Epithelial cell of prostate (primary cell): ENCODE measurements at regions not wholly inside any gene's neighbourhood (a gene's known extent, or its start where the extent isn't known, plus 50 kb on each side); places are given as distances from the start of the nearest gene placed in this dataset.
"Not testable (repeated sequence)": the region's sequence is repeated elsewhere in the genome, so short reads cannot be mapped to it uniquely, and the experiment has no call there.

ENCODE experiments used
- DNase-seq: peaks from one replicate; pipeline ENCODE4 v3.0.0-alpha.2; 2011; ENCODE audit warnings: low read depth, low spot score
- H3K27ac ChIP-seq: fragments of 450-650 bp; 2 replicates; pipeline ENCODE4 v1.5.1; 2017; ENCODE audit warnings: mild to moderate bottlenecking

- H3K27ac ChIP-seq = no peak overlapping the region
- no peak for DNase-seq
These were observed 158.1 kb upstream of the SGCG start for GRCh38 chr13:23022704-23023103.

DNA sequence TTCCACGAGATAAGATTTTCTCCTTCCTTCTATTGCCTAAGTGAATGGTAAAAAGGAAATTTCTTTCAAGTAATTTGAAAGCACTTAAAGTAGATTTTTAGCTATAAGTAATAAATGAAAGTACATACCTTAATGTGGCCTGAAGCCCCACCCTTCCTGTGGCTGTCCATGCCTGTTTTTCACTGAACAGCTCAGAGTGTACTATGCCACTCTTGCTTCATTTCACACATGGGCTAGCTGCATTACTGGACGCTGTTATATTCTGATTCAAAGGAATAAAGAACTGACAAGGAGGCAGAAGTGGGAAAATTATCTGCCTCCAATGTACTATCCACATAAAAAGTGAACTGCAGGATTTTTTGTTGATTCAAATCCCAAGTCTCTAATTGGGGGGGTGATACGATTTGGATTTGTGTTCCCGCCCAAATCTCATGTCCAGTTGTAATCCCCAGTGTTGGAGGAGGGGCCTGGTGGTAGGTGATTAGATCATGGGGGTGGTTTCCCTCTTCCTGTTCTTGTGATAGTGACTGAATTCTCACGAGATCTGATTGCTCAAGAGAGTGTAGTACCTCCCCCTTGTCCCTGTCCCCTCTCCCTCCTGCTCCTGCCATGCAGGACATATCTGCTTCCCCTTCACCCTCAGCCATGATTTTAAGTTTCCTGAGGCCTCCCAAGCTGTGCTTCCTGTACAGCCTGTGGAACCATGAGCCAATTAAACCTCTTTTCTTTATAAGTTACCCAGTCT lies 154.7 kb upstream of the SGCG start:
- H3K27ac ChIP-seq = peak overlapping the region; percentile 2
- DNase-seq = no peak

DNA sequence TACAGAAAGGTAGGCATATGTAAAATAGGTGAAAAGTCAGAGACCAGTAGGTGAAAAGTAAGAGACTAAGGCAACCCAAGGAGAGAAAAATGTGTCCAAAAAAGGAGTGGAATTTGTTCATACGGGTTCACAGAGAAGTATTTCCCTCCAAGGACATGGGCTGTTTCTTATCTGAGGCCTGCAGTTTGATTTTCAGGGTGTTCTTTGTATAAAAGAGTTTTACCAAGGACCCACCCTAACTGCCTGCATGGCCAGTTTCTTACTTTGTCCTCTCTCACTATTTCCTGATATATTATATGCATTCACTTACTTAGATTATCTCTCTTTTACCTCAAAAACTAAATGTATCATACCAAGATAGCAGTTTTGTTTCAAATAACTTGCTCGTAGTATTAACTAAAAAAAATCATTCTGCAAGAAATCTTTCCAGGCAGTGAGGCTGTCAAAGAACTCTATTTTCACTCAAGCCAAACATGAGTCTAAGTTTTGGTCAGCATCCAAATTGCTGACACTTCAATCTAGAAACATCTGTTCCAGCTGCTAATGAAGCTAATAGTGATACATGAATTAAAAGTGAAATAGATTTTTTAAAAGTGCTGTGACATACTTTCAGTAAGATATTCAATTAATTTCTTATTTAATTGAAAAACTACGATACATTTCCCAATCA lies 141.4 kb upstream of the SGCG start:
- no peak for DNase-seq
- no peak overlapping the region for H3K27ac ChIP-seq

DNA sequence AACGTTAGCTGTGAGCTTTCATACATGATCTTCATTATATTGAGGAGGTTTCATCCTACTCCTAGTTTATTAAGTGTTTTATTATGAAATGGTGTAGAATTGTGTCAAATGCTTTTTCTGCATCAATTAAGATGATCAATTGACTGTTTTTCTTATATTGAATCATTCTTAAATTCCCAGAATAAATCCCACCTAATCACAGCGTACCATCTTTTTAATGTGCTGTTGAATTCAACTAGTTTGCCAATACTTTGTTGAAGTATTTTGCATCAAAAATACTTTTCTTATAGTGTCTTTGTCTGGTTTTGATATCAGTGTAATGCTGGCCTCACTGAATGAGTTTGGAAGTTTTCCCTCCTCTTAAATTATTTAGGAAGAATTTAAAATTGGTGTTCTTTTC lies 138.6 kb upstream of the SGCG start:
- no peak for DNase-seq
- H3K27ac ChIP-seq = no peak overlapping the region

- DNase-seq = no peak
- H3K27ac ChIP-seq = no peak overlapping the region
These were observed 135.9 kb upstream of the SGCG start for GRCh38 chr13:23044906-23045305.

GRCh38 chr13:23050126-23050525 lies 130.7 kb upstream of the SGCG start:
- H3K27ac ChIP-seq = no peak overlapping the region
- DNase-seq = no peak

- DNase-seq, H3K27ac ChIP-seq: not testable (repeated sequence)
These were observed 127.1 kb upstream of the SGCG start for GRCh38 chr13:23053711-23054110.

GRCh38 chr13:23059173-23059572 lies 121.6 kb upstream of the SGCG start:
- H3K27ac ChIP-seq = no peak overlapping the region
- DNase-seq = no peak

DNA sequence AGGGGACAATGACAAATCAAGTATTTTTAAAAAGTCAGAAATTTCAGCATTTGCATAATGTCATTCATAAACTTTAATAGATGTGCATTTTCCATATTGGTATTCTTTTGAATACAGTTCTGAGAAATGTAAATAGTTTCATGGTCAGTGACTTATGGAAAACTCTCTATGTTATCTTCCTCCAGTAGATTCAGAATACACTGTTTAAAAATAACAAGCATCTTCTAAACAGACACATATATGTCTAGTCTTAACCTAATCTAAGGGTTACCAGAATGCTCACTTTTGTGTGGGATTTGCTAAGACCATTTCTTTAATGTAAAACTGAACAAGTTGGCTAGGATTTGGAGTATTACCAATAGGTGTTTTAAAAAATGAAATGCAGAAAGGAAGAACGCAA lies 119.8 kb upstream of the SGCG start:
- no peak overlapping the region for H3K27ac ChIP-seq
- no peak for DNase-seq

- no peak for DNase-seq
- H3K27ac ChIP-seq = no peak overlapping the region
These were observed 113.7 kb upstream of the SGCG start for GRCh38 chr13:23067129-23067528.

GRCh38 chr13:23069566-23069965 lies 111.2 kb upstream of the SGCG start:
- H3K27ac ChIP-seq = no peak overlapping the region
- no peak for DNase-seq

GRCh38 chr13:23074075-23074828 lies 106.5 kb upstream of the SGCG start:
- no peak overlapping the region for H3K27ac ChIP-seq
- DNase-seq = no peak

DNA sequence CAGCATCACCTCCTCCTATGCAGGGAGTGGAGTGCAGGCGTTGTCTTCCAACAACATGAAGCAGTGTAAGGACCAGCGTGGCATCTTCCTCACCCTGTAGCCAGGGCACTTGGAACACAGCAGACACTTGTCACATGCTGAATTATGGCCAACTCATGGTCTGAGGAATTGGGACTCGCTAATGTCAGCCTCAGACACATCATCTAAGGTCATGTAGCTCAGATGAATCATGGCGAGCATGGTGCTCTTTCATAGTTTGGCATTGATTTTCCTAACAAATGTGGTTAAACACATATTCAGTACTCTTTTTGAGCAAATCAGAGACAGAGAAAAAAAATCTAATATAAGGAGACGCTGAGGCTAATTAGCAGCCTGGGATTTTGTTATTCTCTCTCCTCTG lies 99.6 kb upstream of the SGCG start:
- DNase-seq = no peak
- no peak overlapping the region for H3K27ac ChIP-seq

DNA sequence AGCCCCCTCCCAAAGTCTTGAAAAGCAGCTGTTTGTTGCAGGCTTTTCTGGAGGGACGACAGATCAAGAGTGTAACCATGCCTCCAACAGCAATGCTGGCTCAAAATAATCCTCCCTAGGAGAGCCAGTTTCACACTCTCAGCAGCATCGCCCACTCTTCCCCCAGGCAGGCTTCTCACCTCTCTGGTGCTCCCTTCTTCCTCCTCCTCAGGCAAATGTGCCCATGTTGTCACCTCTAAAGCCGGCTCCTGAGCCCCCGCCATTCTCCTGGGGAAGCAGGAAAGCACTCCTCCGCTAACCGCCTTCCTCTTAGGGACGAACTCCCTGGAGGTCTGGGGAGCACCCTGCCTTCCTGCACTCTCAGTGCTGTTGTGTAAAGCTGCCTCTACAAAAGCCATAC lies 98.9 kb upstream of the SGCG start:
- no peak for DNase-seq

DNA sequence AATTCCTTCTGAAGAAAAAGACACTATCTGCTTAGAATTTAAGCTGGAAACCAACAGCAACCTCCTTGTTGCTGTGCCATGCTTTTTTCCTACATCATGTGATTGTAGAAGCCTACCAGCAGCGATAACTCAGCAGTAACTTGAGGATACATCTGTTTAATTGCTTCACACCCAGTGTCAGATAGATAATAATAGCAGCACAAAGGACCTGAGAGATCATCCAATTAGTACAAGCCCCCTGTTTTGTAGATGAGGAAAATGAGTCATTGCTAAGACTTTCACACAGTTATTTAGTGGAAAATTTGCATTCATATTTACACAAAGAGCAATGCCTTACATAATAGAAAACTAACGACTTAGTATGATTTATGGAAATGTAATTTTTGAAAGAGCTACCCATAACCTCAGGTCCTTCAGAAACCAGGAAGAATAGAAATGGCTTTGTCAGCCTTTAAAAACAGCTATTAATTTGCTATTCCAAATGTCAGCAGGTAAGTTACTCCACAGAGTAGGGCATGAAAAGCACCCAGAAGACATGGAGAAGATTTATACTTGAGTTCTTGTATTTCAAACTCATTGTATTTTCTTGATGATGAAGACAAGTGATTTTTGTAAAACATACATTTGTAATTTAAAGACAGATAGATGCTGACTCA lies 93.7 kb upstream of the SGCG start:
- no peak for DNase-seq
- no peak overlapping the region for H3K27ac ChIP-seq

More for the DNA sequence above, 98.9 kb upstream of the SGCG start:
- no peak overlapping the region for H3K27ac ChIP-seq

DNA sequence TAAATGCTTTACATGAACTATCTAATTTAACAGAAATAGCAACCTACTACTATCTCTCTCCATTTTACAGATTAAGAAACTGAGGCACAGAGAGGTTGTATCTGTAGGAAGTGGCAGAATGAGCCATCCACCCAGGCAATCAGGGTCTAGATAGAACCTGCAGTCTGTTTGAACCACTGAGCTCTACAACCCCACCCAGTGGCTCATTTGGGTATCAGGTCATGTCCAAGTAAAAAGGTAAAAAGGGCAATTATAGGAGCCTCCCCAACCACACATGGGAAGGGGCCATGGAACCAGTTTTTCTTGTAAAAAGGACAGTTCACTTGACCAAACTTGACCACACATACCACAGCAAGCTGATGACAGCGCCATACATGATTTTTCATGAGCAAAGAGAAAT lies 92.9 kb upstream of the SGCG start:
- H3K27ac ChIP-seq = no peak overlapping the region
- DNase-seq = no peak

GRCh38 chr13:23098161-23098907 lies 82.4 kb upstream of the SGCG start:
- no peak for DNase-seq
- no peak overlapping the region for H3K27ac ChIP-seq

- no peak for DNase-seq
- no peak overlapping the region for H3K27ac ChIP-seq
These were observed 75.7 kb upstream of the SGCG start for GRCh38 chr13:23105051-23105450.

DNA sequence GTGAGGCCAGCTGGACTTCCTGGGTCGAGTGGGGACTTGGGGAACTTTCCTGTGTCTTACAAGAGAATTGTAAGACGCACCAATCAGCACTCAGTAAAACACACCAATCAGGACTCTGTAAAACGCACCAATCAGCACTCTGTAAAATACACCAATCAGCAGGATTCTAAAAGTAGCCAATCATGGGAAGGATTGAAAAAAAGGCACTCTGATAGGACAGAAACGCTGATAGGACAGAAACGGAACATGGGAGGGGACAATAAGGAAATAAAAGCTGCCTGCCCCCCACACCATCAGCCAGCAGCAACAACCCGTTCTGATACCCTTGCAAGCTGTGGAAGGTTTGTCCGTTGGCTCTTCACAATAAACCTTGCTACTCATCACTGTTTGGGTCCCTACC lies 73.1 kb upstream of the SGCG start:
- H3K27ac ChIP-seq = no peak overlapping the region
- DNase-seq = no peak

GRCh38 chr13:23119131-23119530 lies 61.6 kb upstream of the SGCG start:
- DNase-seq = no peak
- no peak overlapping the region for H3K27ac ChIP-seq
